GM19099 (cell line): ENCODE measurements at regions not wholly inside any gene's neighbourhood (a gene's known extent, or its start where the extent isn't known, plus 50 kb on each side); places are given as distances from the start of the nearest gene placed in this dataset.

Experiments used
- POLR2A ChIP-seq: IDR thresholded peaks from 3 replicates; pipeline ENCODE4 v1.6.1; 2011; ENCODE audit warnings: low read depth; ENCODE audit not compliant: insufficient read length; ENCODE audit errors: extremely low read depth

GRCh38 chr6:14831937-14832336 lies 413.9 kb upstream of the JARID2 start:
- no peak for TF ChIP-seq POLR2A

DNA sequence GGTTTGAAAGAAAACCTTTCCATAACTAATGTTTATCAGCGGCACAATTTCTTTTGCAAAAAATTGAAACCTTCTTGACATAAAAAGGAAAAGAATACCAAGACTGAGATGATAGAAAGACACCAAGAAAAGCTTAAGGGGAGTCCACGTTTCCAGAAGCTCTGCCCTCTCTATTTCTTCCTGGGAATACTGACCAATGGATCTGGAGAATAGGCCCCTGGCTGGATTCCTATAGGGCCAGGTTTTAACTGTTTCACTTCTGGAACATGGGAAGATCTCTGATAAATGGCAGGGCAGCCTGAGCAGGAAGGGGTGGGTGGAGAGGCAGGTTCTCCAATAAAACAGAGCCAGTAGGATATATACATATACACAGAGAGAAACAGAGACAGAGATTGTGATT lies 413.4 kb upstream of the JARID2 start:
- TF ChIP-seq POLR2A, result no peak

DNA sequence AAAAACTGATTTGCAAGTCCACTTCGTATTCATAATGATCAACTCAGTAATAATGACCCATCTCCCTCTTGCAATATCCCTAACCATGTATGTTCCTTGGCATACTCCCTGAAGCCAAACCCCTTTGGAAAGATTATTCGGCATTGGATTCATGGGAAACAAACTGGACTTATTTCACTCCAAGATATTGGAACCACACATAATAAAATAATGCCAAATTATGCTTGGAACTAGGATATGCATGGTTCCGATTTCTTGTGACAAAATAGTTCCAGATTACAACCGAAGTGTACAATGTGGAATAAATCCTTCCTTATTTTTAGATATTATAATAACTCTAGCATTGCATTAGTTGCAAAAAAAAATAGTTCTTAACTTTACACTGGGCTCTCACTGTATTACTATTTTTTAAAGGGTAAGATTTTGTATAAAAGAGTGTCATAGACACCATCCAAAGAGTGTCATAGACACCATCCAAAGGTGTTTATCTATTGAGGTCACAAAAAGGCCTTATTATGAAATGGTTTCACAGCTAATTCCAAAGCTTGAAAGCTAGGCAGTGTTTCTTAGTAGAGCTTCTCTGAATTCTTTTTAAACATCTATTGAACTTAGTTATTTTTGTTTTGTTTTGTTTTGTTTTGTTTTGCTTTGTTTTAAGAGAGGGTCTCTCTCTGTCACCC lies 410.9 kb upstream of the JARID2 start:
- TF ChIP-seq POLR2A, result no peak

- no peak for TF ChIP-seq POLR2A
Measured at GRCh38 chr6:14837435-14837834, 408.4 kb upstream of the JARID2 start.

GRCh38 chr6:14838133-14838583 lies 407.7 kb upstream of the JARID2 start:
- TF ChIP-seq POLR2A, result no peak

DNA sequence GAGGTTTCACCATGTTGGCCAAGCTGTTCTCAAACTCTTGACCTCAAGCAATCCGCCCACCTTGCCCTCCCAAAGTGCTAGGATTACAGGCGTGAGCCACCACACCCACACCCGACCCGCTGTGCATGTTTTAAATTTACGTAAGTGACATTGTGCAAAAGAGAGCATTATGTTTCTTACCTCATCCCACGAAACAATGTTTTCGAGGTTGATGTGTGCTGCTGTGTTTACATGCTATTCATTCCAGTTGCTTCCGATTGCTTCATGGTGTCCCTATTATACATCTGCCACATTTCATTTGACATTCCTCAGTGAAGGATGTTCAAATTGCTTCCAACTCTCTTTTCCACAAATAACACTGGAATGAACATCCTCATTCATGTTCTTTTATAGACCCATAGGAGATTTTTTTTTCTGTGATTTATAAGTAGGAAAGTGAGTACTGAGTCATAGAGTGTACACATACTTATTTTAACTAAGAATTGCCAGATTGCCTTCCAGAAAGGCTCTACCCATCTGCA lies 403.9 kb upstream of the JARID2 start:
- no peak for TF ChIP-seq POLR2A

GRCh38 chr6:14844411-14844810 lies 401.5 kb upstream of the JARID2 start:
- no peak for TF ChIP-seq POLR2A

DNA sequence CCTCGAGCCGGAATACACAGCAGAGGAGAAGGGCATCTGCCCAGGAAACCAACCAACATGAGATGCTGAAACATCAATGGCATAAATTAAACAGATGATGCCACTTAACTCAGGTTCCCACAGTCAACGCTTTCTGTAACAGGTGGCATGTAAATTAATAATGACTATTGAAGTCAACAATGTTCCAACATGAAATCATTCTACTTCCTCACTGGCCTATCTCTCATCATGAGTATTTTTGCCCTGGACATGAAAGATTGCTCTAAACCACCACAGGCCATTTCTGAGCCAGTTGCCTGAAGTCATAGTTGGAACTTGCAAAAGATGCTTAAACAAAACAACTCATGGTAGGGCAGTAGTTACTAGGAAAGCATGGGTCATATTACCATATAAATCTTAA lies 397.9 kb upstream of the JARID2 start:
- no peak for TF ChIP-seq POLR2A

- TF ChIP-seq POLR2A, result no peak
Measured at GRCh38 chr6:14849185-14849584, 396.7 kb upstream of the JARID2 start.

GRCh38 chr6:14851281-14851680 lies 394.6 kb upstream of the JARID2 start:
- TF ChIP-seq POLR2A, result no peak

GRCh38 chr6:14852375-14852774 lies 393.5 kb upstream of the JARID2 start:
- no peak for TF ChIP-seq POLR2A

GRCh38 chr6:14856177-14856576 lies 389.7 kb upstream of the JARID2 start:
- TF ChIP-seq POLR2A, result no peak

- TF ChIP-seq POLR2A, result no peak
Measured at GRCh38 chr6:14857001-14857400, 388.9 kb upstream of the JARID2 start.

- no peak for TF ChIP-seq POLR2A
Measured at GRCh38 chr6:14857501-14857900, 388.4 kb upstream of the JARID2 start.

DNA sequence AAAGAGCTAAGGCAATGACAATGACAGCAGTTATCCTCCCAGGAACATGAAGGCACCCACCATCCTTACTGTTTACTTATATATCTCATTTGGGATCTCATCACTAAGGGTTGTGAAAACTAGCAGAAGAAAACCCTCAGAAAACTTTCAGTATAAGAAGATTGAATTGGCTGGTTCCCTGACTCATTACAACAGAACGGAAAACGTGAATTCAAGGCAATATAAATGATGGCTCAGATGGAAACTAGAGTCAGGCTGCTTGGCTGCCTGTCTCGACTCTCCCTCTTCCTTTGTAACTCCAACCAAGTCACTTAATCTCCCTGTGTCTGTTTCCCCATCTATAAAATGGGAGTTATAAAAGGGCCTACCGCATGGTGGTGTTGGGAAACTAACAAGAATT lies 387.1 kb upstream of the JARID2 start:
- TF ChIP-seq POLR2A, result no peak

- TF ChIP-seq POLR2A, result no peak
Measured at GRCh38 chr6:14860774-14861173, 385.1 kb upstream of the JARID2 start.

DNA sequence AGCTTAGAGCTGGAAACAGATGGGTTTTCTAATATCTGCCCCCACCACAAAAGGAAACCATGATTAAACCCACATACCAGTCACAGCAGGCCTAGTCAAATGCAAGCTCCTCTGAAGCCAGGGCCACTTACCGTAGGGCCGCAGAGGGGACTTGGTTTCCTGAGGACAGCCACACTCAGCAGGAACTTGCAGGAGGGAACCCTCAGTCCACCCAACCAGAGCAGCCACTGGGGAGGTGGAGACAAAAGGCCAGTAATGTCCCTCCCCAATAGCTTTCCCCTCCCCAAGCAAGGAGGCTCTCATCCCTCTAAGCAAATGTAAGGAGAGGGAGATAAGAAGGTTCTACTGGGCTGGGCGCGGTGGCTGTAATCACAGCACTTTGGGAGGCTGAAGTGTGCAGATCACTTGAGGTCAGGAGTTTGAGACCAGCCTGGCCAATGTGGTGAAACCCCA lies 384.4 kb upstream of the JARID2 start:
- no peak for TF ChIP-seq POLR2A

- no peak for TF ChIP-seq POLR2A
Measured at GRCh38 chr6:14862845-14863244, 383.0 kb upstream of the JARID2 start.
